ENCODE measurements at regions not wholly inside any gene's neighbourhood (a gene's known extent, or its start where the extent isn't known, plus 50 kb on each side); places are given as distances from the start of the nearest gene placed in this dataset.

GRCh38 chr4:81652069-81652478, 180.4 kb upstream of the RASGEF1B start:
- H3K4me1 ChIP-seq = no peaks in the 10 kb centered on the region
- H3K36me3 ChIP-seq = no peaks in the 10 kb centered on the region

GRCh38 chr4:81651243-81651899, 179.7 kb upstream of the RASGEF1B start:
- no peaks in the 10 kb centered on the region for H3K36me3 ChIP-seq
- H3K9me3 ChIP-seq = no peaks in the 10 kb centered on the region
- TF ChIP-seq CTCF (IDR thresholded peaks at IDR 0.05; ENCODE audit: low read depth, low read length) = no peak
- no peaks in the 10 kb centered on the region for H3K27me3 ChIP-seq
- H3K4me1 ChIP-seq = no peaks in the 10 kb centered on the region
- H3K4me3 ChIP-seq (ENCODE audit: low read depth, low read length) = no peak overlapping the region
- no peak for DNase-seq

More at GRCh38 chr4:81652069-81652478, 180.4 kb upstream of the RASGEF1B start:
- no peak for TF ChIP-seq CTCF (IDR thresholded peaks at IDR 0.05; ENCODE audit: low read depth, low read length)
- H3K4me3 ChIP-seq (ENCODE audit: low read depth, low read length) = no peak overlapping the region
- H3K27me3 ChIP-seq = no peaks in the 10 kb centered on the region
- DNase-seq = no peak
- no peaks in the 10 kb centered on the region for H3K9me3 ChIP-seq

GRCh38 chr4:81650606-81651242, 179.0 kb upstream of the RASGEF1B start:
- H3K4me3 ChIP-seq (ENCODE audit: low read depth, low read length) = no peak overlapping the region
- no peak for DNase-seq
- H3K27me3 ChIP-seq = no peaks in the 10 kb centered on the region
- no peaks in the 10 kb centered on the region for H3K9me3 ChIP-seq
- TF ChIP-seq CTCF (IDR thresholded peaks at IDR 0.05; ENCODE audit: low read depth, low read length) = no peak
- H3K36me3 ChIP-seq = no peaks in the 10 kb centered on the region
- H3K4me1 ChIP-seq = no peaks in the 10 kb centered on the region

GRCh38 chr4:81648576-81649275, 177.0 kb upstream of the RASGEF1B start:
- no peak for TF ChIP-seq CTCF (IDR thresholded peaks at IDR 0.05; ENCODE audit: low read depth, low read length)
- Histone ChIP-seq H3K9me3 (no peaks in the 10 kb centered on the region), H3K4me3 (ENCODE audit: low read depth, low read length) (no peak overlapping the region), H3K36me3 (no peaks in the 10 kb centered on the region), H3K27me3 (no peaks in the 10 kb centered on the region), H3K4me1 (no peaks in the 10 kb centered on the region)
- no peak for DNase-seq

GRCh38 chr4:81647388-81647787, 175.7 kb upstream of the RASGEF1B start:
- DNase-seq = no peak
- H3K9me3 ChIP-seq = no peaks in the 10 kb centered on the region
- H3K27me3 ChIP-seq = no peaks in the 10 kb centered on the region
- no peaks in the 10 kb centered on the region for H3K4me1 ChIP-seq
- no peak for TF ChIP-seq CTCF (IDR thresholded peaks at IDR 0.05; ENCODE audit: low read depth, low read length)
- no peak overlapping the region for H3K4me3 ChIP-seq (ENCODE audit: low read depth, low read length)
- no peaks in the 10 kb centered on the region for H3K36me3 ChIP-seq

GRCh38 chr4:81642543-81642942, 170.8 kb upstream of the RASGEF1B start:
- TF ChIP-seq CTCF (IDR thresholded peaks at IDR 0.05; ENCODE audit: low read depth, low read length) = no peak
- Histone ChIP-seq H3K4me1 (no peaks in the 10 kb centered on the region), H3K4me3 (ENCODE audit: low read depth, low read length) (no peak overlapping the region), H3K36me3 (no peaks in the 10 kb centered on the region), H3K9me3 (no peaks in the 10 kb centered on the region), H3K27me3 (no peaks in the 10 kb centered on the region)
- DNase-seq = no peak

Measured in BE2C (cell line).